ENCODE measurements at regions not wholly inside any gene's neighbourhood (a gene's known extent, or its start where the extent isn't known, plus 50 kb on each side); places are given as distances from the start of the nearest gene placed in this dataset.

GRCh38 chr1:178577882-178578281 lies 65.0 kb downstream of the TEX35 start:
- TF ChIP-seq POLR2A (IDR thresholded peaks at IDR 0.05; ENCODE audit: low read length): no peak
- TF ChIP-seq GATA1 (IDR thresholded peaks at IDR 0.05; ENCODE audit: low read depth, low read length): no peak
